HG03064 (cell line): ENCODE measurements at regions not wholly inside any gene's neighbourhood (a gene's known extent, or its start where the extent isn't known, plus 50 kb on each side); places are given as distances from the start of the nearest gene placed in this dataset.

Source experiments
- ATAC-seq: cut with Tn5 transposase; IDR thresholded peaks from one replicate; pipeline ENCODE4 v1.9.1; 2021; ENCODE audit warnings: low read depth; ENCODE audit not compliant: unreplicated experiment

- no peak for ATAC-seq
Measured at GRCh38 chr18:2420367-2420766, 150.9 kb downstream of the METTL4 start.

DNA sequence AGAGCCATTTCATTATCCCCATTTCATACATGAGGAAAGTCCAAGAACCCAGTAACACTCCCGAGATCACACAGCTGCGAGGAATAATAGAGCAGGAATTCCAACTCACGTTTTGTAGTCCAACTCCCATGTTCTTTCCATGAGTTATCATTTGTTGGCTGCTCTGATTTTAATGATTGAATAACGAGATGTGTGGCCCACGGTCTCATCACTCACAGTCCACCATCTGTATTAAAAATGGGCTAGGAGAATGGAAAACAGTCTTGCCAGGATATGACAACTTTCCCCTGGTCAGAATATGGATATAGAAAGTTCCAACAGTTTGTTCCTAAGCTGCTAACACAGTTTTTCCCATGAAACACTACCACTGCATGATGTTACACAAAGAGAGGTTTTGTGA, 147.5 kb downstream of the METTL4 start:
- no peak for ATAC-seq

DNA sequence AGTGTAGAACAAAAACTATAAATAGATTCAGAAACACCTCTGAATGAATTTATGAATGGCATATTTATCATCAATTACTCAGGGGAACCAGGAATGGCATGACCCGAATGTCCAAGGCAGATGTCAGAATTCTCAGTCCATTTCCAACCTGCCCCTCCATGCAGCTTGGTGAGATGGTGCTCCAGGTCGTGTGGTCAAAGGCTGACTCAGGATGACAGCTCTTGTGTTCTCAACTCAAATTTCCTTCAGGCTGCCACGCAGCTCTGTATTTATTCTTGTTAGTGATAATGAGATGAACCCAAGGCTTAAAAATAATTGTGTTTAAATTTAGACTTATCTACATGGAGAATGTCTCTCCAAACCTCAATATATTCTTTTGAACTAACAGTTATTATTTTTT, 146.9 kb downstream of the METTL4 start:
- no peak for ATAC-seq

DNA sequence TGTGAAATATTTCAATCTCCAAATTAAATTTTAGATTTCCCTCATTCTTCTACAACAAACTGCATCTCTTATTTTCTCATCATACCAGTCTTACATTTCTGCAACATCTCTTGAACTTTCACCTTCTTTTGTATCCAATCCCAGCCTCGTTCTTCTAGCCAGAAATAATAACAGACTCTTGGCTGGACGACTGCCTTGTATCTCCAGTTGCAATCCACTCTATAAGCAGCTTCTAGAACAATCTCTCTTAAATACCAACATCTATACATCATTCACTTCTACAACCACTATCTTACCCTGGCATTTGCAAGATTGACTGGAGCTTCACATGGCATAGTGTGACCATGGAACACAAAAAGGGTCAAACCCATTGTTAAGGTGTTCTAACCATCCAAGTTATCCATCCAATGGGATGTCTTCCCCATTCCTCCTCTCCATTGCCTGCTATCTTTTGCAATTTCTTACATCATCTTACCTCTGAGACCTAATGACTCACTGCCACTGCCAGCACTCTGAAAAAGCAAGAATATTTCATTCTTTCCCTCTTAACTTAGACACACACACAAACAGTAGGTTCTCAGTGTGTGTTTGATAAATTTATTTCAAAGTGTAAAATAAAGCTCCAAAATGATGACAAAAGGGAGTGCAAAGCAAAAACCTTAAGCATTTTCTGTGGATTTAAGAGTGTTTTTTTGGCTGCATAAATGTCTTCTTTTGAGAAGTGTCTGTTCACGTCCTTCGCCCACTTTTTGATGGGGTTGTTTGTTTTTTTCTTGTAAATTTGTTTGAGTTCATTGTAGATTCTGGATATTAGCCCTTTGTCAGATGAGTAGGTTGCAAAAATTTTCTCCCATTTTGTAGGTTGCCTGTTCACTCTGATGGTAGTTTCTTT, 145.6 kb downstream of the METTL4 start:
- no peak for ATAC-seq

GRCh38 chr18:2430191-2430590, 141.1 kb downstream of the METTL4 start:
- no peak for ATAC-seq

DNA sequence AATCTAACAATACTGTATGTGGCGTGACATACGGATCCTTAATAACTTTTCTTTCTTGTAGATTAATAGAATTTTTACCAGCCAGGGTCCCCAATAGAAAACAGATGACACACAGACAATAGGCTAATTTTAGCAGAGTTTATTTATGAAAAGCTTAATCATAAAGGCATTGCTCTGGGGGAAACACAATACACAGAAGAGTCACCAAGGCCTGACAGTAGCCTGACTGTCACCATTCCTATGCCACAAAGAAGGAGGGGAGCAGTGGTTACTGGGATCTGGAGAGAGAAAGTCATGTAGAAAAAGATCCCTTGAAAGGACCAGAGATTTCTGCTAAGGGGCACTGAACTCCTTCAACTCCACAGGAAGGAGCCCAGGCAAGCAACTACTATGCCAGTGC, 139.5 kb downstream of the METTL4 start:
- ATAC-seq = no peak

GRCh38 chr18:2433366-2433765, 137.9 kb downstream of the METTL4 start:
- no peak for ATAC-seq

DNA sequence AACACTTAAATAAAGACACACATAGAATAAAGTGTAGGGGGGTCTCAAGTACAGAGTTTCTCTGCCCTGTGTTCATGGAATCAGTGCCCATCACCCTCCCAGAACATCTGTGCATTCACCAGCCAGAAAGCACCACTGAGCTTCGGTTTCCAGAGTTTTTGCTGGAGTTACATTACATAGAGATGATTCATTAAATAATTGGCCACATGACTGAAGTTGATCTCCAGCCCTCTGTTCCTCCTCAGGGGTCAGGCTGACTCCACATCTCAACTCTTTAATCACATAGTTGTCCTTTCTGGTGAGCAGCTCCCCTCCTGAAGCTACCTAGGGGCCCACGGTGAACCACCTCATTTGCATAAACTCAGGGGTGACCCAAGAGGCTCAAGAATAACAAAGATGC, 129.8 kb downstream of the METTL4 start:
- ATAC-seq = no peak

DNA sequence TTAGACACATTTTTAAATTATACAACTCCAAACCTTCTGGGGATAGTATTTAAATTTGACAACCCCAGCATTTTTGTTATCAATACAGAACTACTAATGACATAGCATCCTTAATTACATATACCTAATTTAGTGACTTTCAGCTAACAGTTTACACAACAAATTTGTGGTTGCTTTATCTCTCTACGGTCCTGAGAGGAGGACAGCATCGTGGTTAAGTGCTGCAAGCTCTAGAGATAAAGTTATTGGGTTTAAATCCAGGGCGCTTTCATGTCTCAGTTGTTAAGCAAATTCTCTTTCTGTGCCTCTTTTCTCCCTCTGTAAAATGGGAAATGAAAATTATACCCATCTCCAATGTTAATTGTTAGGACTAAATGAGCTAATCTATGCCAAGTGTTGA, 129.3 kb downstream of the METTL4 start:
- no peak for ATAC-seq

DNA sequence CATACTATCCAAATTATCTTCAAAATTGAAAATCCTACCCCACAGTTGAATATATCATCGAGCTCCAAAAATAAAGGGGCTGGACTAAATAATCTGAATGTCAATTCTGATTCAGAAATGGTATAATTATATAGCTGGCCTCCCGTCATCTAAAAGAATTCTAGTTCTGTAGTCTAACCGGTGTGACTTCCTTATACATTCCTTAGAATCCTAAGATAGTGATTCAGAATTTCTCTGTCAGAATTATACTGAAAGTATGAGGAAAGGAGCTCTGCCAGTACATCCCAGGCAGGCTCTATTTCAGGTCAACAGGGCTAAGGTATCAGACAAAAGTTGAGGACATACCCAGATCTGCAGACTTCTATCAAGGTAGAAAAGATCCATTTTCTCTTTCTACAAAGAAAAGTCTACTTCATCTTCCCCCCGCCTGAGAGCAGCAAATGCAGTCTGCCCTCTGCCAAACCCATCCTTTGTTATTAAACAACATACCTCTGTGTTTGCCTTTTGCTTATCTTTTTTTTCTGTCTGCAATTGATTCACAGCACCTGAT, 128.5 kb downstream of the METTL4 start:
- no peak for ATAC-seq

DNA sequence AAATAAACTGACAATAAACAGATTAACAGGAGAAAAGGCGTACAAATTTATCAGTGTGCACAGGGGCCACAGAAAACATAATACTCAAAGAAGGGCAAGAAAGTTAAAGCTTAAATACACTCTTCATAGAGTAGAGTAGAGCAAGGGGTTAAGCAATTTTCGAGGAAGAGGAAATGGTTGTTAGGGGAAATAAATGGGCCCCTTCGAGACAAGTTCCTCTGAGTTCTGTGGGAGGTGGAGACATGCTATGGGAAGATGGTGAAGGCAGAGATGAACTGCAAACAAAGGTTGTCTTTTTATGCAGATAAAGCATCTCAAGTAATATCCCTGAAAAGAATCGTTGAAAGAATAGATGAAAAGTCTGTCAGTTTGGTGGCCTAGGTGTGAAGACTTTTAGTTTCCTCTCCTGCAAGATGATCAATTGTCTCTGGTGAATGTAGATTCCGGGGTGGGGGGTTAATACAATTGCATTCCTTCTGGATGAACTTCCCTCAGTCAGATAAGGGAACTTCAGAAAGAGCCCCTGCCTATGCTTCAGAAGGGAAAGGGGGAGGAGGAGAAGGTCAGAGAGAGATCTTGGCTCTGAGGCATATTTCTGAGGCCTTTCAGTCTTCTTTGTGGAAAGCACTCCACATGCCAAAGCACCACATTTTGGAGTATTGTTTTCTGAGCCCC, 127.0 kb downstream of the METTL4 start:
- ATAC-seq = no peak

- ATAC-seq = no peak
Measured at GRCh38 chr18:2448565-2449151, 122.6 kb downstream of the METTL4 start.

DNA sequence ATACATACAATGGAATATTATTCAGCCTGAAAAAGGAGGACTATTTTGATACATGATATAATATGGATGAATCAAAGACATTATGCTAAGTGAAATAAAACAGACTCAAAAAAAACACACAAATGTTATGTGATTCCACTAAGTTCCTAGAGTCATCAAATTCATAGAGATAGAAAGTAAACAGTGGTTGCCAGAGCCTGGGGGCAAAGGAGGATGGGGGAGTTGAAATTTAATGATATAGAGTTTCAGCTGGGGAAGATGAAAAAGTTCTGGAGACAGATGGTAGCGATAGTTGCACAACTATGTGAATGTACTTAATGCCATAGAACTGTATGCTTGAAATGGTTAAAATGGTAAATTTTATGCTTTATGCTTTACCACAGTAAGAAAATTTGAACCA, 119.7 kb downstream of the METTL4 start:
- ATAC-seq = no peak

- no peak for ATAC-seq
Measured at GRCh38 chr18:2459886-2460285, 111.4 kb downstream of the METTL4 start.

GRCh38 chr18:2466978-2467377, 104.3 kb downstream of the METTL4 start:
- no peak for ATAC-seq

GRCh38 chr18:2468051-2468450, 103.3 kb downstream of the METTL4 start:
- ATAC-seq = no peak

GRCh38 chr18:2471523-2471922, 99.8 kb downstream of the METTL4 start:
- ATAC-seq = no peak

GRCh38 chr18:2478662-2479061, 92.6 kb downstream of the METTL4 start:
- no peak for ATAC-seq

- ATAC-seq = no peak
Measured at GRCh38 chr18:2480536-2480935, 90.8 kb downstream of the METTL4 start.

- no peak for ATAC-seq
Measured at GRCh38 chr18:2482706-2483475, 88.4 kb downstream of the METTL4 start.

- no peak for ATAC-seq
Measured at GRCh38 chr18:2485983-2486382, 85.3 kb downstream of the METTL4 start.
